Testis (tissue), 2 donors: ENCODE measurements at regions not wholly inside any gene's neighbourhood (a gene's known extent, or its start where the extent isn't known, plus 50 kb on each side); places are given as distances from the start of the nearest gene placed in this dataset.

Source experiments
- DNase-seq: peaks from one replicate; pipeline ENCODE4 v3.0.0-alpha.2; 2019
- H3K27ac ChIP-seq, 2 donors: fragments of 200-600 bp; sonication (generic); one replicate each; pipeline ENCODE4 v1.5.1; 2019
- H3K27me3 ChIP-seq: fragments of 200-600 bp; sonication (generic); one replicate; pipeline ENCODE4 v1.5.1; 2019
- H3K36me3 ChIP-seq: fragments of 200-600 bp; sonication (generic); one replicate; pipeline ENCODE4 v1.5.1; 2017; ENCODE audit warnings: low read depth; ENCODE audit errors: missing control alignments
- H3K4me1 ChIP-seq: fragments of 200-600 bp; sonication (generic); one replicate; pipeline ENCODE4 v1.5.1; 2019
- H3K4me3 ChIP-seq, 2 donors: fragments of 200-600 bp; sonication (generic); one replicate each; pipeline ENCODE4 v1.5.1; 2017 to 2019
- H3K9me3 ChIP-seq: fragments of 200-600 bp; sonication (generic); one replicate; pipeline ENCODE4 v1.5.1; 2017
- POLR2A ChIP-seq: fragments of 450-650 bp; IDR thresholded peaks from one replicate; pipeline ENCODE4 v1.6.1; 2017; ENCODE audit warnings: antibody characterized with exemption, mild to moderate bottlenecking, moderate library complexity
- WGBS, 2 donors: methylation state at CpG; one replicate each; pipeline ENCODE4 v1.1.5; 2018; 5-methylcytosine and 5-hydroxymethylcytosine counted together
- intact Hi-C: fragments of 100-400 bp; cut with DNase I; formaldehyde crosslinking; loops from one replicate; pipeline ENCODE4 v1.15.1; 2023; ENCODE audit warnings: low total_unique reads
- TF ChIP-seq, protein P1 (sequence below), 3 experiments: fragments of 450-650 bp in 2 of 3; fragments of 200-600 bp in 1 of 3; sonication (generic) in 1 of 3; IDR thresholded peaks; one replicate each; pipeline ENCODE4 v1.5.1; 2016 to 2019; ENCODE audit warnings: antibody characterized with exemption in 3 of 3, mild to moderate bottlenecking in 2 of 3, moderate library complexity in 1 of 3

DNA sequence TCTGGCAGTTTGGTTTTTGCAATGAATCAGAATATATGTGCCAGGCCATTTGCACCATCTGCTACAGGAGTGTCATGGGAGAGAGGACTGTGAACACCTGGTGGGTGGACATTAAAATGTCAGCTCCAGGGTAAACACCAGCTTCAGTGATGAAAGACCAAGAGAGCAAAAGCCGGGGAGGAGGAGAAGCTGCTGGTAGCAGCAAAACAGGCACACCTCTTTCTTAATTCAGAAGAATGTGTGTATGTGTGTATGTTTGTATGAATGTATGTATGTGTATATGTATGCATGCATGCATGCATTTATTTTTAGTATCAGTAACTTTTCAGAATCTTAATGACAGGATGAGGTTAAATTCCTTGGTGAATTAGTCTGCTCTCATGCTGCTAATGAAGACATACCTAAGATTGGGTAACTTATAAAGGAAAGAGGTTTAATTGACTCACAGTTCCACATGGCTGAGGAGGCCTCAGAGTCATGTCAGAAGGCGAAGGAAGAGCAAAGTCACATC, 357.4 kb upstream of the PRICKLE1 start:
- H3K9me3 ChIP-seq: no peaks in the 10 kb centered on the region
- H3K4me1 ChIP-seq: no peaks in the 10 kb centered on the region
- no peak overlapping the region for H3K27ac ChIP-seq
- WGBS, 2 donors: 87 to 90% methylated on average over 2 of the region's 2 CpGs
- no peak for DNase-seq
- TF ChIP-seq POLR2A: no peak
- TF ChIP-seq, protein P1, sequence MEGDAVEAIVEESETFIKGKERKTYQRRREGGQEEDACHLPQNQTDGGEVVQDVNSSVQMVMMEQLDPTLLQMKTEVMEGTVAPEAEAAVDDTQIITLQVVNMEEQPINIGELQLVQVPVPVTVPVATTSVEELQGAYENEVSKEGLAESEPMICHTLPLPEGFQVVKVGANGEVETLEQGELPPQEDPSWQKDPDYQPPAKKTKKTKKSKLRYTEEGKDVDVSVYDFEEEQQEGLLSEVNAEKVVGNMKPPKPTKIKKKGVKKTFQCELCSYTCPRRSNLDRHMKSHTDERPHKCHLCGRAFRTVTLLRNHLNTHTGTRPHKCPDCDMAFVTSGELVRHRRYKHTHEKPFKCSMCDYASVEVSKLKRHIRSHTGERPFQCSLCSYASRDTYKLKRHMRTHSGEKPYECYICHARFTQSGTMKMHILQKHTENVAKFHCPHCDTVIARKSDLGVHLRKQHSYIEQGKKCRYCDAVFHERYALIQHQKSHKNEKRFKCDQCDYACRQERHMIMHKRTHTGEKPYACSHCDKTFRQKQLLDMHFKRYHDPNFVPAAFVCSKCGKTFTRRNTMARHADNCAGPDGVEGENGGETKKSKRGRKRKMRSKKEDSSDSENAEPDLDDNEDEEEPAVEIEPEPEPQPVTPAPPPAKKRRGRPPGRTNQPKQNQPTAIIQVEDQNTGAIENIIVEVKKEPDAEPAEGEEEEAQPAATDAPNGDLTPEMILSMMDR (IDR thresholded peaks at IDR 0.05): no peak
- intact Hi-C loops: no loop called here
- no peak overlapping the region for H3K4me3 ChIP-seq
- no peaks in the 10 kb centered on the region for H3K36me3 ChIP-seq
- H3K27me3 ChIP-seq: no peaks in the 10 kb centered on the region

DNA sequence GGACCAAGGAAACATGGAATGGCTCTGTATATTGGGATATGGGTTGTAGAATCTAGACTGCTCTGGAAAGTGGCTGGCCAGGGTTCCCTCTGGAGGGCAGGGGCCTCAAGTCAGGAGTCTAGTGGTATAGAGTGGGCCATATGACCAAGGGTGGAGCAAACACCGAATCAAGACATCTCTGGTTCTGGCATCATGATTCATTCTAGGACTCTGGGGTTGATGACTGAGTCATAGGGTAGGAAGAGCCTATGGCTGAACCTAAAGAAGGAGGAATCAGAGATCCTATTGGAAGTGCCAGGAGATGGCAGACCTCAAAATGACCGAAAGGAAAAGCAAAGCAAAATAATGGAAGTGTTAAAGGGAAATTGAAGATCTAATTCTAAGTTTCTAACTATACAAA, 356.4 kb upstream of the PRICKLE1 start:
- intact Hi-C loops: no loop called here
- DNase-seq: no peak
- Histone ChIP-seq H3K4me3 (no peak overlapping the region), H3K4me1 (no peaks in the 10 kb centered on the region), H3K27ac (no peak overlapping the region), H3K36me3 (no peaks in the 10 kb centered on the region), H3K27me3 (no peaks in the 10 kb centered on the region), H3K9me3 (no peaks in the 10 kb centered on the region)
- 91 to 95% methylated on average over 2 of the region's 2 CpGs for WGBS, 2 donors
- TF ChIP-seq POLR2A: no peak
- TF ChIP-seq, protein P1 (IDR thresholded peaks at IDR 0.05): no peak

DNA sequence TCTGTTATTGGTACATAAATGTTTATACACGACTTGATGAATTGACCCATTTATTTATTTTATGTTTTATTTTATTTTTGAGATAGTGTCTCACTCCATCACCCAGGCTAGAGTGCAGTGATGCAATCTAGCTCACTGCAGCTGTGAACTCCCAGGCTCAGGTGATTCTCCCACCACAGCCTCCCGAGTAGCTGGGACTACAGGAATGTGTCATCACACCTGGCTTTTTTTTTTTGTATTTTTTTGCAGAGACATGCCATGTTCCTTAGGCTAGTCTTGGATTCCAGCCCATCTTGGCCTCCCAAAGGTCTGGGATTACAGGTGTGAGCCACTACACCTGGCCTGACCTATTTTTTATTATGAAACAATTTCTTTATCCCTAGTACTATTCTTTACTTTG, 355.0 kb upstream of the PRICKLE1 start:
- Histone ChIP-seq H3K9me3 (no peaks in the 10 kb centered on the region), H3K4me3 (no peak overlapping the region), H3K4me1 (no peaks in the 10 kb centered on the region), H3K27me3 (no peaks in the 10 kb centered on the region), H3K36me3 (no peaks in the 10 kb centered on the region), H3K27ac (no peak overlapping the region)
- 76 to 84% methylated on average over 2 of the region's 2 CpGs for WGBS, 2 donors
- intact Hi-C loops: no loop called here
- no peak for DNase-seq
- TF ChIP-seq POLR2A: no peak
- TF ChIP-seq, protein P1 (IDR thresholded peaks at IDR 0.05): no peak

DNA sequence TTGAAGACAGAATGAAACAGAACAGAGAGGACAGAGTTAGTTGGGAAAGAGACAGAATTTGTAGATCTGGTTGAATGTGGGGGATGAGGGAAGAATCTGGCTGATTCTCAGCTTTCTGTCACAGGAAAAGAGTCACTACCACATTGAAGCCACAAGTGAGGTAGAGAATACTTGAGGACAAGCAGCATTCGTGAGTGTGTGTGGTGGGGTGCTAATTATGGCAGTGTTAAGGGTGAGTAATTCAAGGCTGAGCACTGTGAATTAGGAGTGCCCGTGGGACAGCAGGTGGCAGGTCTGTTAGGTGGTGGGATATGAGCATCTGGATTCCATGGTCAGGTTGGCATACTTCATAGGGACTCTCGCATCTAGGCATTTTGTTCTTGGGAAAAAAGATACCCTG, 347.4 kb upstream of the PRICKLE1 start:
- intact Hi-C loops: no loop called here
- no peak overlapping the region for H3K27ac ChIP-seq

DNA sequence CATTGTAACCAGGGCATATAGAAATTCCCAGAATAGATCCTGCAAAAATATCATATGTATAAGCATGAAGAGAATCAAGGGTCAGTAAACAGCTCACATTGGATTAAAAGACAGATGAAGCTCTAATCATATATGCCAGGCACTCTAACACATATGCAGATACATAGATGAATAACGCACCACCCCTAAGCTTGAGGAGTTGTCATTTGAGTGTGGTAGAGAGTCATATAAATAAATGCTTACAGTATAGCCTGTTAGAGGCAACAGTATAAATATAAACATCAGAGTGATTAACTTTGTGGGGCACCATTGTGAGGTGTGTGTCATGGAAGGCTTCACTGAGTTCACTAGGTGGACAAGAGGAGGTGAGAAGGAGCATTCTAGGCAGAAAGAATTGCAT, 346.7 kb upstream of the PRICKLE1 start:
- no peaks in the 10 kb centered on the region for H3K4me1 ChIP-seq
- DNase-seq: no peak
- no peaks in the 10 kb centered on the region for H3K27me3 ChIP-seq
- TF ChIP-seq, protein P1 (IDR thresholded peaks at IDR 0.05): no peak
- no peak for TF ChIP-seq POLR2A
- H3K4me3 ChIP-seq: no peak overlapping the region
- no peaks in the 10 kb centered on the region for H3K9me3 ChIP-seq
- 93 to 100% methylated on average over 1 of the region's 1 CpG for WGBS, 2 donors
- no peaks in the 10 kb centered on the region for H3K36me3 ChIP-seq
- intact Hi-C loops: no loop called here
- no peak overlapping the region for H3K27ac ChIP-seq

More for the DNA sequence above, 347.4 kb upstream of the PRICKLE1 start:
- WGBS, 2 donors: 79 to 88% methylated on average over 3 of the region's 3 CpGs
- H3K36me3 ChIP-seq: no peaks in the 10 kb centered on the region
- H3K9me3 ChIP-seq: no peaks in the 10 kb centered on the region
- no peak overlapping the region for H3K4me3 ChIP-seq
- no peaks in the 10 kb centered on the region for H3K4me1 ChIP-seq
- TF ChIP-seq, protein P1 (IDR thresholded peaks at IDR 0.05): no peak
- no peak for TF ChIP-seq POLR2A
- no peaks in the 10 kb centered on the region for H3K27me3 ChIP-seq
- no peak for DNase-seq
